ENCODE measurements at regions not wholly inside any gene's neighbourhood (a gene's known extent, or its start where the extent isn't known, plus 50 kb on each side); places are given as distances from the start of the nearest gene placed in this dataset.

- WGBS, result 83% methylated on average over 5 of the region's 5 CpGs
- H3K27ac ChIP-seq, result no peak overlapping the region
- intact Hi-C loops (cut with DNase I), result no loop called here
Observed at GRCh38 chr15:53454535-53454842, 305.0 kb downstream of the WDR72 start.

GRCh38 chr15:53453253-53454105 lies 306.0 kb downstream of the WDR72 start:
- intact Hi-C loops (cut with DNase I), result no loop called here
- Histone ChIP-seq H3K4me1 (replicated peaks) (no peaks in the 10 kb centered on the region), H3K27ac (no peak overlapping the region), H3K4me3 (no peak overlapping the region), H3K9me3 (no peaks in the 10 kb centered on the region), H3K27me3 (replicated peaks; ENCODE audit: insufficient read depth) (no peaks in the 10 kb centered on the region), H3K36me3 (no peaks in the 10 kb centered on the region)
- WGBS, result 63% methylated on average over 2 of the region's 2 CpGs
- no peak for DNase-seq (ENCODE audit: low spot score)
- TF ChIP-seq, protein P1, sequence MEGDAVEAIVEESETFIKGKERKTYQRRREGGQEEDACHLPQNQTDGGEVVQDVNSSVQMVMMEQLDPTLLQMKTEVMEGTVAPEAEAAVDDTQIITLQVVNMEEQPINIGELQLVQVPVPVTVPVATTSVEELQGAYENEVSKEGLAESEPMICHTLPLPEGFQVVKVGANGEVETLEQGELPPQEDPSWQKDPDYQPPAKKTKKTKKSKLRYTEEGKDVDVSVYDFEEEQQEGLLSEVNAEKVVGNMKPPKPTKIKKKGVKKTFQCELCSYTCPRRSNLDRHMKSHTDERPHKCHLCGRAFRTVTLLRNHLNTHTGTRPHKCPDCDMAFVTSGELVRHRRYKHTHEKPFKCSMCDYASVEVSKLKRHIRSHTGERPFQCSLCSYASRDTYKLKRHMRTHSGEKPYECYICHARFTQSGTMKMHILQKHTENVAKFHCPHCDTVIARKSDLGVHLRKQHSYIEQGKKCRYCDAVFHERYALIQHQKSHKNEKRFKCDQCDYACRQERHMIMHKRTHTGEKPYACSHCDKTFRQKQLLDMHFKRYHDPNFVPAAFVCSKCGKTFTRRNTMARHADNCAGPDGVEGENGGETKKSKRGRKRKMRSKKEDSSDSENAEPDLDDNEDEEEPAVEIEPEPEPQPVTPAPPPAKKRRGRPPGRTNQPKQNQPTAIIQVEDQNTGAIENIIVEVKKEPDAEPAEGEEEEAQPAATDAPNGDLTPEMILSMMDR (IDR thresholded peaks at IDR 0.05), result no peak
- TF ChIP-seq POLR2AphosphoS5 (IDR thresholded peaks at IDR 0.05) (no peak), POLR2A (IDR thresholded peaks at IDR 0.05) (no peak)

More at GRCh38 chr15:53454535-53454842, 305.0 kb downstream of the WDR72 start:
- Histone ChIP-seq H3K36me3 (no peaks in the 10 kb centered on the region), H3K4me3 (no peak overlapping the region), H3K9me3 (no peaks in the 10 kb centered on the region), H3K4me1 (replicated peaks) (no peaks in the 10 kb centered on the region), H3K27me3 (replicated peaks; ENCODE audit: insufficient read depth) (no peaks in the 10 kb centered on the region)
- DNase-seq (ENCODE audit: low spot score), result no peak
- TF ChIP-seq POLR2AphosphoS5 (IDR thresholded peaks at IDR 0.05), result no peak
- TF ChIP-seq, protein P1 (IDR thresholded peaks at IDR 0.05), result no peak
- no peak for TF ChIP-seq POLR2A (IDR thresholded peaks at IDR 0.05)

GRCh38 chr15:53448232-53449015 lies 311.0 kb downstream of the WDR72 start:
- intact Hi-C loops (cut with DNase I), result no loop called here
- Histone ChIP-seq H3K4me1 (replicated peaks) (no peaks in the 10 kb centered on the region), H3K4me3 (no peak overlapping the region), H3K9me3 (no peaks in the 10 kb centered on the region), H3K27ac (no peak overlapping the region), H3K36me3 (no peaks in the 10 kb centered on the region), H3K27me3 (replicated peaks; ENCODE audit: insufficient read depth) (no peaks in the 10 kb centered on the region)
- no peak for DNase-seq (ENCODE audit: low spot score)
- TF ChIP-seq POLR2AphosphoS5 (IDR thresholded peaks at IDR 0.05) (no peak), POLR2A (IDR thresholded peaks at IDR 0.05) (no peak)
- TF ChIP-seq, protein P1 (IDR thresholded peaks at IDR 0.05), result no peak
- 19% methylated on average over 7 of the region's 7 CpGs for WGBS

DNA sequence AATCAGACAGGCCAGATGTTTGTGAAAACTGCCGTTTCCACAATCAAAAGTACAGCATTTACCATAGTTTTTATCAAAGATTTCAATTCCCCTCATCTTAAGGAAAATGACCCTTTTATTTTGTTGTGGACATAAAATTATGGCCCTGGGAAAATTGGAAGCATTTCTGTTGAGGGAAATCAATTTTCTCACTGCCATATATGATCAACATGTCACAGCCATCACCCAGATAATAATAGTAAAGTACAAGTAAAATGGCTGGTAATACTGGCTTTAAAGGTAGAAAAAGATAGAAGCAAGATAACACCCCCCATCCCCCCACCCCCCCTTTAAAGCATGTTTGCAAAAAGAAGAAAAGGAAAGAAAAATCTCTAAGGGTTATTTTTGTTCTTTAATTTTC lies 311.7 kb downstream of the WDR72 start:
- 57% methylated on average over 1 of the region's 1 CpG for WGBS

More for the DNA sequence above, 311.7 kb downstream of the WDR72 start:
- Histone ChIP-seq H3K4me3 (no peak overlapping the region), H3K36me3 (no peaks in the 10 kb centered on the region), H3K9me3 (no peaks in the 10 kb centered on the region), H3K4me1 (replicated peaks) (no peaks in the 10 kb centered on the region), H3K27me3 (replicated peaks; ENCODE audit: insufficient read depth) (no peaks in the 10 kb centered on the region), H3K27ac (no peak overlapping the region)
- TF ChIP-seq POLR2A (IDR thresholded peaks at IDR 0.05) (no peak), POLR2AphosphoS5 (IDR thresholded peaks at IDR 0.05) (no peak)
- TF ChIP-seq, protein P1 (IDR thresholded peaks at IDR 0.05), result no peak
- intact Hi-C loops (cut with DNase I), result no loop called here
- DNase-seq (ENCODE audit: low spot score), result no peak
